Calu3 (cell line): ENCODE measurements at regions not wholly inside any gene's neighbourhood (a gene's known extent, or its start where the extent isn't known, plus 50 kb on each side); places are given as distances from the start of the nearest gene placed in this dataset.

Experiments used
- BruUV-seq: library from RNA; stranded (reverse); fragments of 400-500 nt; replicated peaks from 2 replicates; lab custom pipeline; 2021; lab: Mats Ljungman, UMichigan
- CTCF ChIA-PET: fragments of 300-600 bp; sonication (Branson Sonifier 250); formaldehyde crosslinking; loops from one replicate; lab custom pipeline; 2022; ENCODE audit warnings: antibody characterized with exemption; lab: Charles Lee
- DNase-seq: peaks from one replicate; pipeline ENCODE4 v3.0.0; 2022
- H3K27ac Mint-ChIP-seq: one replicate; pipeline ENCODE4 v1.8.0; 2022; ENCODE audit warnings: mixed read lengths; ENCODE audit not compliant: unreplicated experiment
- H3K27me3 Mint-ChIP-seq: one replicate; pipeline ENCODE4 v1.8.0; 2022; ENCODE audit warnings: mixed read lengths; ENCODE audit not compliant: unreplicated experiment
- H3K36me3 Mint-ChIP-seq: one replicate; pipeline ENCODE4 v1.8.0; 2022; ENCODE audit warnings: mild to moderate bottlenecking, moderate library complexity, mixed read lengths; ENCODE audit not compliant: insufficient read depth, unreplicated experiment
- H3K4me1 Mint-ChIP-seq: one replicate; pipeline ENCODE4 v1.8.0; 2022; ENCODE audit warnings: mild to moderate bottlenecking, low read depth, mixed read lengths; ENCODE audit not compliant: unreplicated experiment
- H3K4me3 Mint-ChIP-seq: one replicate; pipeline ENCODE4 v1.8.0; 2022; ENCODE audit warnings: mild to moderate bottlenecking, low read depth, moderate library complexity, mixed read lengths; ENCODE audit not compliant: unreplicated experiment
- H3K9me3 Mint-ChIP-seq: one replicate; pipeline ENCODE4 v1.8.0; 2022; ENCODE audit warnings: low read depth, mixed read lengths; ENCODE audit not compliant: unreplicated experiment
- intact Hi-C: fragments of 100-400 bp; cut with micrococcal nuclease; formaldehyde crosslinking; loops from one replicate; pipeline ENCODE4 v1.10.0; 2022; ENCODE audit not compliant: unreplicated experiment
- TF ChIP-seq, protein P1 (sequence below): fragments of 200-600 bp; IDR thresholded peaks from one replicate; pipeline ENCODE4 v1.8.0; 2022; ENCODE audit warnings: antibody characterized with exemption; ENCODE audit not compliant: unreplicated experiment

GRCh38 chr20:39719293-39719692, 757.1 kb downstream of the DHX35 start:
- Mint-ChIP-seq H3K36me3 (no peaks in the 10 kb centered on the region), H3K4me3 (no peak overlapping the region), H3K4me1 (no peaks in the 10 kb centered on the region), H3K9me3 (peaks cover 10% of the 10 kb centered on the region), H3K27me3 (no peaks in the 10 kb centered on the region), H3K27ac (no peak overlapping the region)
- DNase-seq: no peak
- no TSS peak for BruUV-seq
- TF ChIP-seq, protein P1, sequence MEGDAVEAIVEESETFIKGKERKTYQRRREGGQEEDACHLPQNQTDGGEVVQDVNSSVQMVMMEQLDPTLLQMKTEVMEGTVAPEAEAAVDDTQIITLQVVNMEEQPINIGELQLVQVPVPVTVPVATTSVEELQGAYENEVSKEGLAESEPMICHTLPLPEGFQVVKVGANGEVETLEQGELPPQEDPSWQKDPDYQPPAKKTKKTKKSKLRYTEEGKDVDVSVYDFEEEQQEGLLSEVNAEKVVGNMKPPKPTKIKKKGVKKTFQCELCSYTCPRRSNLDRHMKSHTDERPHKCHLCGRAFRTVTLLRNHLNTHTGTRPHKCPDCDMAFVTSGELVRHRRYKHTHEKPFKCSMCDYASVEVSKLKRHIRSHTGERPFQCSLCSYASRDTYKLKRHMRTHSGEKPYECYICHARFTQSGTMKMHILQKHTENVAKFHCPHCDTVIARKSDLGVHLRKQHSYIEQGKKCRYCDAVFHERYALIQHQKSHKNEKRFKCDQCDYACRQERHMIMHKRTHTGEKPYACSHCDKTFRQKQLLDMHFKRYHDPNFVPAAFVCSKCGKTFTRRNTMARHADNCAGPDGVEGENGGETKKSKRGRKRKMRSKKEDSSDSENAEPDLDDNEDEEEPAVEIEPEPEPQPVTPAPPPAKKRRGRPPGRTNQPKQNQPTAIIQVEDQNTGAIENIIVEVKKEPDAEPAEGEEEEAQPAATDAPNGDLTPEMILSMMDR: no peak
- intact Hi-C loops: no loop called here
- CTCF ChIA-PET: no interaction called here

DNA sequence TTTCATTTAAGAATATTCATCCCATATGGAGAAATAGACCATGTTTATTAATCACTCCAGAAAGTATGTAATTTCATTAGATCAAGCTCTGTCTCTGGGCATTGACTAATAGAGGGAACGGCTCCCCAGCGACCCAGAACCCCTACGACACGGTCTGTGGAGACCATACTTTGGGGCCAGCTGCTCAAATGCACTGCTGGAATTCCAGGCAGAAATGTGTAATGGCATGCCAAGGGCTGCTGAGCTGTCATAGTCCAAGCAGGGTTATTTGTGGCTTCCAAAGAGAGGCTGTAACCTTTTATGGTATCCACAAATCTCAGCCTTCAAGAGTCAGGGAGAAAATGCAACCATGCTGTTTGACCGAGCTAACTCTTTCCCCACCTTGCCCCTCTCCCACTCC, 755.8 kb downstream of the DHX35 start:
- TF ChIP-seq, protein P1: no peak
- CTCF ChIA-PET: no interaction called here
- no peak for DNase-seq
- intact Hi-C loops: no loop called here
- Mint-ChIP-seq H3K4me1 (no peaks in the 10 kb centered on the region), H3K4me3 (no peak overlapping the region), H3K27ac (no peak overlapping the region), H3K27me3 (no peaks in the 10 kb centered on the region), H3K36me3 (no peaks in the 10 kb centered on the region), H3K9me3 (peaks cover 13% of the 10 kb centered on the region)
- BruUV-seq: no TSS peak

- TF ChIP-seq, protein P1: no peak
- BruUV-seq: no TSS peak
- Mint-ChIP-seq H3K36me3 (no peaks in the 10 kb centered on the region), H3K9me3 (peaks cover 15% of the 10 kb centered on the region), H3K4me3 (no peak overlapping the region), H3K4me1 (no peaks in the 10 kb centered on the region), H3K27ac (no peak overlapping the region), H3K27me3 (no peaks in the 10 kb centered on the region)
- intact Hi-C loops: no loop called here
- CTCF ChIA-PET: no interaction called here
- no peak for DNase-seq
These were observed 754.7 kb downstream of the DHX35 start for GRCh38 chr20:39716796-39717341.

GRCh38 chr20:39713076-39713840, 751.1 kb downstream of the DHX35 start:
- DNase-seq: no peak
- intact Hi-C loops: no loop called here
- CTCF ChIA-PET: no interaction called here
- Mint-ChIP-seq H3K9me3 (peaks cover 23% of the 10 kb centered on the region), H3K36me3 (no peaks in the 10 kb centered on the region), H3K4me3 (no peak overlapping the region), H3K4me1 (no peaks in the 10 kb centered on the region), H3K27me3 (no peaks in the 10 kb centered on the region), H3K27ac (no peak overlapping the region)
- no TSS peak for BruUV-seq
- TF ChIP-seq, protein P1: no peak
